ENCODE measurements at regions not wholly inside any gene's neighbourhood (a gene's known extent, or its start where the extent isn't known, plus 50 kb on each side); places are given as distances from the start of the nearest gene placed in this dataset.

GRCh38 chr6:55003719-55004430 lies 157.3 kb downstream of the FAM83B start:
- no peak for TF ChIP-seq CTCF (IDR thresholded peaks at IDR 0.05; ENCODE audit: insufficient read depth, low read depth, low read length)
- DNase-seq (ENCODE audit: low read depth) = no peak
- POLR2A ChIA-PET = no interaction called here
- H3K4me3 ChIP-seq (ENCODE audit: low read depth, low read length) = no peak overlapping the region
- CTCF ChIA-PET = no interaction called here
- H3K36me3 ChIP-seq (ENCODE audit: control insufficient read depth, insufficient read depth, low read length) = no peaks in the 10 kb centered on the region
- H3K27me3 ChIP-seq (ENCODE audit: control insufficient read depth, insufficient read depth, low read length) = no peaks in the 10 kb centered on the region

- no peaks in the 10 kb centered on the region for H3K27me3 ChIP-seq (ENCODE audit: control insufficient read depth, insufficient read depth, low read length)
- H3K36me3 ChIP-seq (ENCODE audit: control insufficient read depth, insufficient read depth, low read length) = no peaks in the 10 kb centered on the region
- CTCF ChIA-PET = no interaction called here
- POLR2A ChIA-PET = no interaction called here
- H3K4me3 ChIP-seq (ENCODE audit: low read depth, low read length) = no peak overlapping the region
- no peak for DNase-seq (ENCODE audit: low read depth)
- no peak for TF ChIP-seq CTCF (IDR thresholded peaks at IDR 0.05; ENCODE audit: insufficient read depth, low read depth, low read length)
These were observed 162.6 kb downstream of the FAM83B start for GRCh38 chr6:55009131-55009530.

- no peak overlapping the region for H3K4me3 ChIP-seq (ENCODE audit: low read depth, low read length)
- ChIA-PET POLR2A (no interaction called here), CTCF (interaction anchor here (1.4 kb wide), 1 partner anchor 10 kb away, joined by 3 read pairs; no protein-coding TSS in a partner anchor)
- H3K27me3 ChIP-seq (ENCODE audit: control insufficient read depth, insufficient read depth, low read length) = no peaks in the 10 kb centered on the region
- DNase-seq (ENCODE audit: low read depth) = no peak
- H3K36me3 ChIP-seq (ENCODE audit: control insufficient read depth, insufficient read depth, low read length) = no peaks in the 10 kb centered on the region
- no peak for TF ChIP-seq CTCF (IDR thresholded peaks at IDR 0.05; ENCODE audit: insufficient read depth, low read depth, low read length)
These were observed 163.3 kb upstream of the HCRTR2 start for GRCh38 chr6:55011034-55011433.

GRCh38 chr6:55012454-55012853 lies 161.9 kb upstream of the HCRTR2 start:
- Histone ChIP-seq H3K4me3 (ENCODE audit: low read depth, low read length) (no peak overlapping the region), H3K27me3 (ENCODE audit: control insufficient read depth, insufficient read depth, low read length) (no peaks in the 10 kb centered on the region), H3K36me3 (ENCODE audit: control insufficient read depth, insufficient read depth, low read length) (no peaks in the 10 kb centered on the region)
- DNase-seq (ENCODE audit: low read depth) = no peak
- ChIA-PET POLR2A (no interaction called here), CTCF (interaction anchor here (1.4 kb wide), 1 partner anchor 11 kb away, joined by 3 read pairs; no protein-coding TSS in a partner anchor)
- no peak for TF ChIP-seq CTCF (IDR thresholded peaks at IDR 0.05; ENCODE audit: insufficient read depth, low read depth, low read length)

GRCh38 chr6:55014321-55015088 lies 159.8 kb upstream of the HCRTR2 start:
- DNase-seq (ENCODE audit: low read depth) = no peak
- H3K36me3 ChIP-seq (ENCODE audit: control insufficient read depth, insufficient read depth, low read length) = no peaks in the 10 kb centered on the region
- CTCF ChIA-PET = no interaction called here

More at GRCh38 chr6:55014321-55015088, 159.8 kb upstream of the HCRTR2 start:
- POLR2A ChIA-PET = no interaction called here
- no peak for TF ChIP-seq CTCF (IDR thresholded peaks at IDR 0.05; ENCODE audit: insufficient read depth, low read depth, low read length)
- H3K27me3 ChIP-seq (ENCODE audit: control insufficient read depth, insufficient read depth, low read length) = no peaks in the 10 kb centered on the region
- no peak overlapping the region for H3K4me3 ChIP-seq (ENCODE audit: low read depth, low read length)

Measured in BJ (cell line).